ENCODE measurements at regions not wholly inside any gene's neighbourhood (a gene's known extent, or its start where the extent isn't known, plus 50 kb on each side); places are given as distances from the start of the nearest gene placed in this dataset.

- DNase-seq, result no peak
- no peaks in the 10 kb centered on the region for H4K20me1 ChIP-seq (ENCODE audit: insufficient read depth, low read length)
- H2AFZ ChIP-seq (ENCODE audit: low read length), result no peak overlapping the region
- no peaks in the 10 kb centered on the region for H3K9me3 ChIP-seq (replicated peaks; ENCODE audit: insufficient read depth, low read length)
- H3K4me1 ChIP-seq (ENCODE audit: low read length), result no peaks in the 10 kb centered on the region
- H3K4me2 ChIP-seq (ENCODE audit: low read depth, low read length), result no peak overlapping the region
- H3K4me3 ChIP-seq (ENCODE audit: low read length), result no peak overlapping the region
- no peaks in the 10 kb centered on the region for H3K36me3 ChIP-seq (replicated peaks; ENCODE audit: insufficient read depth, low read length)
- TF ChIP-seq EZH2phosphoT487 (IDR thresholded peaks at IDR 0.05; ENCODE audit: low read length), result no peak
- no peak for TF ChIP-seq EZH2 (optimal IDR thresholded peaks at IDR 0.05; ENCODE audit: low read depth, low read length)
- no peak for TF ChIP-seq CTCF (IDR thresholded peaks at IDR 0.05; ENCODE audit: low read length)
- H3K27ac ChIP-seq (ENCODE audit: low read length), result no peak overlapping the region
- H3K79me2 ChIP-seq (ENCODE audit: low read length), result no peaks in the 10 kb centered on the region
- H3F3A ChIP-seq (ENCODE audit: insufficient read depth, low read length), result no peaks in the 10 kb centered on the region
- H3K9me2 ChIP-seq (replicated peaks; ENCODE audit: insufficient read depth, low read length), result no peaks in the 10 kb centered on the region
- H3K9ac ChIP-seq (ENCODE audit: low read length), result no peak overlapping the region
- H3K27me3 ChIP-seq (replicated peaks; ENCODE audit: insufficient read depth, low read length), result no peaks in the 10 kb centered on the region
Observed at GRCh38 chr3:5275529-5275928, 88.0 kb downstream of the EDEM1 start.

GRCh38 chr3:5276934-5277333 lies 89.4 kb downstream of the EDEM1 start:
- no peak overlapping the region for H2AFZ ChIP-seq (ENCODE audit: low read length)
- H3K27ac ChIP-seq (ENCODE audit: low read length), result no peak overlapping the region
- H3K9ac ChIP-seq (ENCODE audit: low read length), result no peak overlapping the region
- H4K20me1 ChIP-seq (ENCODE audit: insufficient read depth, low read length), result no peaks in the 10 kb centered on the region
- TF ChIP-seq CTCF (IDR thresholded peaks at IDR 0.05; ENCODE audit: low read length), result no peak
- TF ChIP-seq EZH2 (optimal IDR thresholded peaks at IDR 0.05; ENCODE audit: low read depth, low read length), result no peak
- TF ChIP-seq EZH2phosphoT487 (IDR thresholded peaks at IDR 0.05; ENCODE audit: low read length), result no peak
- no peak for DNase-seq
- no peaks in the 10 kb centered on the region for H3K9me2 ChIP-seq (replicated peaks; ENCODE audit: insufficient read depth, low read length)
- H3K79me2 ChIP-seq (ENCODE audit: low read length), result no peaks in the 10 kb centered on the region
- H3K4me1 ChIP-seq (ENCODE audit: low read length), result no peaks in the 10 kb centered on the region
- H3K27me3 ChIP-seq (replicated peaks; ENCODE audit: insufficient read depth, low read length), result no peaks in the 10 kb centered on the region
- H3K36me3 ChIP-seq (replicated peaks; ENCODE audit: insufficient read depth, low read length), result no peaks in the 10 kb centered on the region
- H3K4me2 ChIP-seq (ENCODE audit: low read depth, low read length), result no peak overlapping the region
- H3K4me3 ChIP-seq (ENCODE audit: low read length), result no peak overlapping the region
- H3F3A ChIP-seq (ENCODE audit: insufficient read depth, low read length), result no peaks in the 10 kb centered on the region
- no peaks in the 10 kb centered on the region for H3K9me3 ChIP-seq (replicated peaks; ENCODE audit: insufficient read depth, low read length)

GRCh38 chr3:5277612-5278236 lies 90.2 kb downstream of the EDEM1 start:
- Histone ChIP-seq H3K79me2 (ENCODE audit: low read length) (no peaks in the 10 kb centered on the region), H3K9me2 (replicated peaks; ENCODE audit: insufficient read depth, low read length) (no peaks in the 10 kb centered on the region), H3K27ac (ENCODE audit: low read length) (no peak overlapping the region), H3K27me3 (replicated peaks; ENCODE audit: insufficient read depth, low read length) (no peaks in the 10 kb centered on the region), H2AFZ (ENCODE audit: low read length) (no peak overlapping the region), H3K4me3 (ENCODE audit: low read length) (no peak overlapping the region), H3K9me3 (replicated peaks; ENCODE audit: insufficient read depth, low read length) (no peaks in the 10 kb centered on the region), H3K36me3 (replicated peaks; ENCODE audit: insufficient read depth, low read length) (no peaks in the 10 kb centered on the region), H4K20me1 (ENCODE audit: insufficient read depth, low read length) (no peaks in the 10 kb centered on the region), H3K4me2 (ENCODE audit: low read depth, low read length) (no peak overlapping the region), H3F3A (ENCODE audit: insufficient read depth, low read length) (no peaks in the 10 kb centered on the region), H3K9ac (ENCODE audit: low read length) (no peak overlapping the region), H3K4me1 (ENCODE audit: low read length) (no peaks in the 10 kb centered on the region)
- TF ChIP-seq CTCF (IDR thresholded peaks at IDR 0.05; ENCODE audit: low read length) (no peak), EZH2 (optimal IDR thresholded peaks at IDR 0.05; ENCODE audit: low read depth, low read length) (no peak), EZH2phosphoT487 (IDR thresholded peaks at IDR 0.05; ENCODE audit: low read length) (no peak)
- DNase-seq, result no peak
